Testis (tissue), 2 donors: ENCODE measurements at regions not wholly inside any gene's neighbourhood (a gene's known extent, or its start where the extent isn't known, plus 50 kb on each side); places are given as distances from the start of the nearest gene placed in this dataset.

Experiments
- DNase-seq: peaks from one replicate; pipeline ENCODE4 v3.0.0-alpha.2; 2019
- H3K27ac ChIP-seq, 2 donors: fragments of 200-600 bp; sonication (generic); one replicate each; pipeline ENCODE4 v1.5.1; 2019
- H3K27me3 ChIP-seq: fragments of 200-600 bp; sonication (generic); one replicate; pipeline ENCODE4 v1.5.1; 2019
- H3K36me3 ChIP-seq: fragments of 200-600 bp; sonication (generic); one replicate; pipeline ENCODE4 v1.5.1; 2017; ENCODE audit warnings: low read depth; ENCODE audit errors: missing control alignments
- H3K4me1 ChIP-seq: fragments of 200-600 bp; sonication (generic); one replicate; pipeline ENCODE4 v1.5.1; 2019
- H3K4me3 ChIP-seq, 2 donors: fragments of 200-600 bp; sonication (generic); one replicate each; pipeline ENCODE4 v1.5.1; 2017 to 2019
- H3K9me3 ChIP-seq: fragments of 200-600 bp; sonication (generic); one replicate; pipeline ENCODE4 v1.5.1; 2017
- POLR2A ChIP-seq: fragments of 450-650 bp; IDR thresholded peaks from one replicate; pipeline ENCODE4 v1.6.1; 2017; ENCODE audit warnings: antibody characterized with exemption, mild to moderate bottlenecking, moderate library complexity
- WGBS, 2 donors: methylation state at CpG; one replicate each; pipeline ENCODE4 v1.1.5; 2018; 5-methylcytosine and 5-hydroxymethylcytosine counted together
- intact Hi-C: fragments of 100-400 bp; cut with DNase I; formaldehyde crosslinking; loops from one replicate; pipeline ENCODE4 v1.15.1; 2023; ENCODE audit warnings: low total_unique reads
- TF ChIP-seq, protein P1 (sequence below), 3 experiments: fragments of 450-650 bp in 2 of 3; fragments of 200-600 bp in 1 of 3; sonication (generic) in 1 of 3; IDR thresholded peaks; one replicate each; pipeline ENCODE4 v1.5.1; 2016 to 2019; ENCODE audit warnings: antibody characterized with exemption in 3 of 3, mild to moderate bottlenecking in 2 of 3, moderate library complexity in 1 of 3

DNA sequence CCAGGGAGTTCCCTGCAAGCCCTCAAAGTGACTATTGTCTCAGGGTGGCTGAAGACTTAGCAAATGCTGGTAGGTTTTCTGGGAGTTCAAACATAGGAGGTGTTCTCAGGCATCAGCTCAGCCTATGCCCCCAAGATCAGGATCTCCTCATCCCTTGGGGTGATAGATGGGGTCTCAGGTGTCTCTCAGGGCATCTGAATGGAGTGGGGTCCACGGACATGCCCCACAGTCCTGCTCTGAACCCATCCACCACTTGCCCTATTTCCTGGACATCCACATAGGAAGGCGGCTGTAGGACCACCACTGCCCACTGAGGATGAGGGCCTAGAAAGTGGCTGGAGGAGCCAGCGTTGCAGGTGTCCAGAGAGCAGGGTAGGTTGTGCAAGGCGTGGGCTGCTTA is 287.0 kb upstream of the CXCR4 start:
- H3K27me3 ChIP-seq, result no peaks in the 10 kb centered on the region
- intact Hi-C loops, result no loop called here
- TF ChIP-seq, protein P1, sequence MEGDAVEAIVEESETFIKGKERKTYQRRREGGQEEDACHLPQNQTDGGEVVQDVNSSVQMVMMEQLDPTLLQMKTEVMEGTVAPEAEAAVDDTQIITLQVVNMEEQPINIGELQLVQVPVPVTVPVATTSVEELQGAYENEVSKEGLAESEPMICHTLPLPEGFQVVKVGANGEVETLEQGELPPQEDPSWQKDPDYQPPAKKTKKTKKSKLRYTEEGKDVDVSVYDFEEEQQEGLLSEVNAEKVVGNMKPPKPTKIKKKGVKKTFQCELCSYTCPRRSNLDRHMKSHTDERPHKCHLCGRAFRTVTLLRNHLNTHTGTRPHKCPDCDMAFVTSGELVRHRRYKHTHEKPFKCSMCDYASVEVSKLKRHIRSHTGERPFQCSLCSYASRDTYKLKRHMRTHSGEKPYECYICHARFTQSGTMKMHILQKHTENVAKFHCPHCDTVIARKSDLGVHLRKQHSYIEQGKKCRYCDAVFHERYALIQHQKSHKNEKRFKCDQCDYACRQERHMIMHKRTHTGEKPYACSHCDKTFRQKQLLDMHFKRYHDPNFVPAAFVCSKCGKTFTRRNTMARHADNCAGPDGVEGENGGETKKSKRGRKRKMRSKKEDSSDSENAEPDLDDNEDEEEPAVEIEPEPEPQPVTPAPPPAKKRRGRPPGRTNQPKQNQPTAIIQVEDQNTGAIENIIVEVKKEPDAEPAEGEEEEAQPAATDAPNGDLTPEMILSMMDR (IDR thresholded peaks at IDR 0.05), result no peak
- TF ChIP-seq POLR2A, result no peak
- 88 to 94% methylated on average over 2 to 4 of the region's 4 CpGs for WGBS, 2 donors
- H3K36me3 ChIP-seq, result no peaks in the 10 kb centered on the region
- DNase-seq, result no peak
- H3K9me3 ChIP-seq, result no peaks in the 10 kb centered on the region
- H3K4me1 ChIP-seq, result no peaks in the 10 kb centered on the region
- H3K27ac ChIP-seq, result no peak overlapping the region
- no peak overlapping the region for H3K4me3 ChIP-seq

DNA sequence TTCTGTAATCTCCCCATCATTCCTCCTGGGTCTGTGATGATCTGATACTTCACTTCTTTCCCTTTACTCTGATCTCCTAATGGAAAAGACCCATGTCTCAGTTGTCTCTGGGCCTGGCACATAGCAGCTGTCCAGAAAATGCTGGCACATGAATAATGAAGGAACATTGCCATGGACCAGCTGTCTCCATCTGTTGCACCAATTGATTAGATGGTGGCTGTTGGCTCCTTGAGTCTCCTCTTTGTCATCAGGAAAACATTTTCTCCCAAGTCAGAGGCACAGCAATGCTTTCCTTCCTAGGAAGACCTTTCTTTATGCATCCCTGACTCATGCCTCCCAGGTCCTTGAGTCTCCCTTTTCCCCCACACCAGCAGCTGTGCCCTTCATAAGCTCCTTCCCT is 286.2 kb upstream of the CXCR4 start:
- DNase-seq, result no peak
- Histone ChIP-seq H3K27me3 (no peaks in the 10 kb centered on the region), H3K27ac (no peak overlapping the region), H3K4me1 (no peaks in the 10 kb centered on the region), H3K9me3 (no peaks in the 10 kb centered on the region), H3K4me3 (no peak overlapping the region), H3K36me3 (no peaks in the 10 kb centered on the region)
- TF ChIP-seq, protein P1 (IDR thresholded peaks at IDR 0.05), result no peak
- no peak for TF ChIP-seq POLR2A
- intact Hi-C loops, result no loop called here

DNA sequence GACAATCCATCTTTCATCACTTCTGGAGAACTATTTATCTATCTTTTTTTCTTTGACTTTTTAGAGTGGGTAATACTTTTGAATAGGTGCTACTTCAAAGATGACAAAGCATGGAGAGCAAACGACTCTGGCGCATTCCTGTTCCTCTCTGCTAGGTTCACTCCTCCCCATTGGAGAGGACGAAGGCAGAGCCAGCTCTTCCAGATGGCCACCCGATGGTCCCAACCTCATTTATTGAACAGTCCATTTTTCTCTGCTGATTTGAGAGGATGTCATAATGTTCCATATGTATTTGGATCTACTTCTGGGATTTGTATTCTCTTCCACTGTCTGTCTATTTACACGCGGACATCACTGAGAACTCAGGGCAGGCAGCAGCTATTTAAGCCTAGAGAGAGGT is 284.3 kb upstream of the CXCR4 start:
- TF ChIP-seq, protein P1 (IDR thresholded peaks at IDR 0.05), result no peak
- no peak for TF ChIP-seq POLR2A

DNA sequence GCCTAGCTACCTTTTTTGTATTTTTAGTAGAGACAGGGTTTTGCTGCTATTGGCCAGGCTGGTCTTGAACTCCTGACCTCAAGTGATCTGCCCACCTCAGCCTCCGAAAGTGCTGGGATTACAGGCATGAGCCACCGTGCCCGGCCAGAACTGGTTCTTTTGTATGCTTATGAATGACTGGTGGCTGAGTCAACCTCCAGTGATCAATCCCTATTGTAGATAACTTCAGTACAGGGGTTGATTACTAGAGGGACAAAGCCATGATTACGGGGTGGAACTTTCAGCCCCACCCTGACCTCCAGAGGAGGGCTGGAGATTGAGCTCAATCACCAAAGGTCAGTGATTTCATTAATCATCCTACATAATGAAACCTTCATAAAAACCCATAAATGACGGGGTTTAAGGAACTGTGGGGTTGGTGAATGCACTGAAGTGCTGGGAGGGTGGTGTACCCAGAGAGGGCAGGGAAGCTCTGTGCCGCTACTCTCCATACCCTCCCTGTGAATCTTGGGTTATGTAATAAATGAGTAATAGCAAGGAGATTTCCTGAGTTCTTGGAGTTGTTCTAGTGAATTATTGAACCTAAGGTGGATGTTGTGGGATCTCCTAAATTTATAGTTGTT is 281.8 kb upstream of the CXCR4 start:
- 92% methylated on average over 6 of the region's 6 CpGs for WGBS, 2 donors
- intact Hi-C loops, result no loop called here
- no peak for TF ChIP-seq POLR2A
- TF ChIP-seq, protein P1 (IDR thresholded peaks at IDR 0.05), result no peak
- H3K36me3 ChIP-seq, result no peaks in the 10 kb centered on the region
- H3K27me3 ChIP-seq, result no peaks in the 10 kb centered on the region
- no peak overlapping the region for H3K4me3 ChIP-seq
- H3K9me3 ChIP-seq, result no peaks in the 10 kb centered on the region
- no peak overlapping the region for H3K27ac ChIP-seq
- no peak for DNase-seq
- no peaks in the 10 kb centered on the region for H3K4me1 ChIP-seq

More for the DNA sequence above, 284.3 kb upstream of the CXCR4 start:
- Histone ChIP-seq H3K27me3 (no peaks in the 10 kb centered on the region), H3K4me3 (no peak overlapping the region), H3K9me3 (no peaks in the 10 kb centered on the region), H3K27ac (no peak overlapping the region), H3K36me3 (no peaks in the 10 kb centered on the region), H3K4me1 (no peaks in the 10 kb centered on the region)
- WGBS, 2 donors, result 83 to 84% methylated on average over 6 of the region's 6 CpGs
- DNase-seq, result no peak
- intact Hi-C loops, result no loop called here

DNA sequence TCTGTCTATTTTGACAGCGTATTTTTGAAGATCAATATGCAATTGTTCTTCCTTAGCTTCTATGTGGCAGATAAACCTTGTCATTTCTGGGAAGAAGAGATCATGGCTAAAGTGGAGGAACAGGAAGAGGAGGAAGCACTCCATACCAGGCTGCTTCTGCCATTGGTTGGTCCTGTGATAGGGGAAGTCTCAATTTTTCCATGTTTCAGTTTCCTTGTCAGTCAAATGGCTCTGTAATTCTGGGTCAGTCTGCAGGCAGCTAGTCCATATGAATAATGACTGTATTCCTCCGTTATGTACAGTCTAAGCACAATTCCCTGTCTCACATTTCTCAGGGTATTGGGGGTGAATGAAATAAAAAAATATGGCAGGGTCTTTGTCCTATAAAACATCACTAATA is 277.6 kb upstream of the CXCR4 start:
- WGBS, 2 donors, result 89 to 94% methylated on average over 2 of the region's 2 CpGs
- no peak for DNase-seq
- intact Hi-C loops, result no loop called here
- H3K27ac ChIP-seq, result no peak overlapping the region
- H3K27me3 ChIP-seq, result no peaks in the 10 kb centered on the region
- H3K4me3 ChIP-seq, result no peak overlapping the region
- H3K36me3 ChIP-seq, result no peaks in the 10 kb centered on the region
- H3K4me1 ChIP-seq, result no peaks in the 10 kb centered on the region
- no peak for TF ChIP-seq POLR2A
- TF ChIP-seq, protein P1 (IDR thresholded peaks at IDR 0.05), result no peak
- no peaks in the 10 kb centered on the region for H3K9me3 ChIP-seq
